Astrocyte of the spinal cord (primary cell): ENCODE measurements at regions not wholly inside any gene's neighbourhood (a gene's known extent, or its start where the extent isn't known, plus 50 kb on each side); places are given as distances from the start of the nearest gene placed in this dataset.

ENCODE experiments used
- DNase-seq: peaks from one replicate; pipeline ENCODE4 v3.0.0; 2011; ENCODE audit warnings: low read depth, low spot score
- H3K4me3 ChIP-seq: 2 replicates; pipeline ENCODE4 v1.5.1; 2011; ENCODE audit warnings: low read depth, mild to moderate bottlenecking, low read length, moderate library complexity
- in situ Hi-C: cut with HindIII; loops from 2 replicates; pipeline ENCODE4 v1.10.0; 2017; ENCODE audit warnings: low sequenced_read_pairs
- TF ChIP-seq, protein P1 (sequence below): IDR thresholded peaks from 2 replicates; pipeline ENCODE4 v1.5.1; 2012; ENCODE audit warnings: low read depth, mild to moderate bottlenecking, low read length, inconsistent platforms

DNA sequence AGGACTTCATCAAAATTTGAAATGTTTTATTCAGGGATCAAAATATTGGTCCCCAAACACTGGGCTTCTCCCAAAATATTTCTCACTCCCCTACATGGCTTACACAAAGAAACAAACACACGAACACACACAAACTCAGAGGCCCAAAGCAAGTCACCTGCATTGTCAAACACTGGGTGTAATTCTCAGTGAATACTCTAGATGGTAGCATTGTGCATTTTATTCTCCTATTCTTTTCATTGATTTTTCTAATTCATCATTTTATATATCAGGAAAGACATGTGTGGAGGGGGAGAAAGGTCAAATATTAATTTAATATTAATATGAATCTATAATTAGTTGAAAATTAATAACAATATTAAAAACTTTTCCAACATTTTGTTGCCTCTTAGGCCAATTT is 72.3 kb upstream of the TNMD start:
- peak; percentile 10 for DNase-seq
- TF ChIP-seq, protein P1, sequence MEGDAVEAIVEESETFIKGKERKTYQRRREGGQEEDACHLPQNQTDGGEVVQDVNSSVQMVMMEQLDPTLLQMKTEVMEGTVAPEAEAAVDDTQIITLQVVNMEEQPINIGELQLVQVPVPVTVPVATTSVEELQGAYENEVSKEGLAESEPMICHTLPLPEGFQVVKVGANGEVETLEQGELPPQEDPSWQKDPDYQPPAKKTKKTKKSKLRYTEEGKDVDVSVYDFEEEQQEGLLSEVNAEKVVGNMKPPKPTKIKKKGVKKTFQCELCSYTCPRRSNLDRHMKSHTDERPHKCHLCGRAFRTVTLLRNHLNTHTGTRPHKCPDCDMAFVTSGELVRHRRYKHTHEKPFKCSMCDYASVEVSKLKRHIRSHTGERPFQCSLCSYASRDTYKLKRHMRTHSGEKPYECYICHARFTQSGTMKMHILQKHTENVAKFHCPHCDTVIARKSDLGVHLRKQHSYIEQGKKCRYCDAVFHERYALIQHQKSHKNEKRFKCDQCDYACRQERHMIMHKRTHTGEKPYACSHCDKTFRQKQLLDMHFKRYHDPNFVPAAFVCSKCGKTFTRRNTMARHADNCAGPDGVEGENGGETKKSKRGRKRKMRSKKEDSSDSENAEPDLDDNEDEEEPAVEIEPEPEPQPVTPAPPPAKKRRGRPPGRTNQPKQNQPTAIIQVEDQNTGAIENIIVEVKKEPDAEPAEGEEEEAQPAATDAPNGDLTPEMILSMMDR: peak; percentile 59
- in situ Hi-C loops: no loop called here

GRCh38 chrX:100494646-100495370 is 84.7 kb upstream of the PCDH19 start:
- TF ChIP-seq, protein P1: no peak
- in situ Hi-C loops: no loop called here
- no peak for DNase-seq
- H3K4me3 ChIP-seq: no peak overlapping the region

More for the DNA sequence above, 72.3 kb upstream of the TNMD start:
- no peak overlapping the region for H3K4me3 ChIP-seq

GRCh38 chrX:100491174-100491573 is 81.1 kb upstream of the PCDH19 start:
- no peak for DNase-seq
- TF ChIP-seq, protein P1: no peak
- in situ Hi-C loops: no loop called here
- no peak overlapping the region for H3K4me3 ChIP-seq

DNA sequence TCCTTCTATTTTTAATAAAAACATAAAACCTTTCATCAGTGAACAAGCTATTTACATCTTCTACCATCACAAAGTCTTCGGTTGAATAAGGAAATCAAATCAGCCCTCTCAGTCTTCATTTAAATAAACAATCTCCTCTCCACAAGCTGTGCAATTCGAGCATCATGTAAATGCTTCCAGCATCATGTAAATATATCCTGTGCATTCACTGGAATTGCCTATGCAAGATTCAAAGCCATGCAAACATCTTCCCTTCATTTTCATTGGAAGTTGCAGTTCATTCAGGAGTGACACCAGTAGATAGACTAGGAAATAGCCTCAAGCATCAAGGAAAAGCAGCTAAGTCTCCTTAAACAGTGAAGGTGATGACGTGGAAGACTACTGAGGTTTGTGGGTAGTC is 77.7 kb upstream of the PCDH19 start:
- TF ChIP-seq, protein P1: no peak
- DNase-seq: no peak
- in situ Hi-C loops: no loop called here
- H3K4me3 ChIP-seq: no peak overlapping the region

DNA sequence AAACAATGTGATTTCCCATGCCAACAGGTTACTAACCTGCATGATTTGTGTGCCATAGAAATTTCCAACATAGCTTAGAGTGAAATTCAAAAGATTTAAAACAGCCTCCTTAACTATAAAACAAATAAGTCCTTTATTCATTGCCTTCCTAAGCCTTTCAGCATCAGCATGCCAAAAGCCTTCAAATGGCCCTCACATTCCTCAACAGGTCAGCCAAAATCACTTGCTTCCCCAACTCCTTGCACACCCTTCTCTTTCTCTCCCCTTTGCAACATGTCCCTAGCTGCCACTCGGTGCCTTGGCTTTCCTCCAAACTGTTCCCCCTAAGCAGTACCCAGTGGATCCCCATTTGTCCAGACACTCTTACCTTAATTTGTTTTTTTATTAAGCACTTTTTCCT is 74.9 kb upstream of the PCDH19 start:
- no peak overlapping the region for H3K4me3 ChIP-seq
- TF ChIP-seq, protein P1: no peak
- in situ Hi-C loops: no loop called here
- no peak for DNase-seq

GRCh38 chrX:100479329-100479728 is 69.3 kb upstream of the PCDH19 start:
- H3K4me3 ChIP-seq: no peak overlapping the region
- TF ChIP-seq, protein P1: no peak
- in situ Hi-C loops: no loop called here
- DNase-seq: no peak
